OCI-LY1 (cell line): ENCODE measurements at regions not wholly inside any gene's neighbourhood (a gene's known extent, or its start where the extent isn't known, plus 50 kb on each side); places are given as distances from the start of the nearest gene placed in this dataset.

ENCODE experiments used
- CTCF ChIP-seq: fragments of 200-600 bp; sonication (generic), shearing (Covaris generic); IDR thresholded peaks from 2 replicates; pipeline ENCODE4 v1.5.1; 2017; ENCODE audit warnings: mild to moderate bottlenecking, antibody characterized with exemption, low read length, moderate library complexity, mixed read lengths
- EZH2 ChIP-seq: fragments of 200-600 bp; sonication (generic), shearing (Covaris generic); IDR thresholded peaks from 2 replicates; pipeline ENCODE4 v1.8.0; 2017; ENCODE audit warnings: borderline replicate concordance, mixed run types, mild to moderate bottlenecking, antibody characterized with exemption, low read length, moderate library complexity, mixed read lengths

GRCh38 chr3:117476572-117476971 is 767.0 kb downstream of the TUSC7 start:
- TF ChIP-seq EZH2 (no peak), CTCF (no peak)
